Urinary bladder (tissue), 3 donors: ENCODE measurements at regions not wholly inside any gene's neighbourhood (a gene's known extent, or its start where the extent isn't known, plus 50 kb on each side); places are given as distances from the start of the nearest gene placed in this dataset.

ENCODE experiments used
- DNase-seq: peaks from one replicate; pipeline ENCODE4 v3.0.0-alpha.2; 2015; ENCODE audit errors: extremely low spot score
- H3K27ac ChIP-seq: one replicate; pipeline ENCODE4 v1.5.1; 2013; ENCODE audit warnings: low read depth, mild to moderate bottlenecking, moderate library complexity
- H3K36me3 ChIP-seq: one replicate; pipeline ENCODE4 v1.6.1; 2013; ENCODE audit warnings: mild to moderate bottlenecking, moderate library complexity; ENCODE audit not compliant: insufficient read depth
- H3K4me1 ChIP-seq: one replicate; pipeline ENCODE4 v1.6.1; 2013; ENCODE audit warnings: mild to moderate bottlenecking, moderate library complexity; ENCODE audit not compliant: insufficient read depth
- H3K4me3 ChIP-seq: one replicate; pipeline ENCODE4 v1.5.1; 2013; ENCODE audit warnings: low read depth, low read length
- WGBS: extraction: QIAGEN DNeasy Blood & Tissue Kit; methylation state at CpG from one replicate; pipeline ENCODE4 v1.1.7; 2013; 5-methylcytosine and 5-hydroxymethylcytosine counted together
- donor health status: healthy with polysubstance abuse.
- donor health status: healthy.

- no peak for DNase-seq
- WGBS = 92% methylated on average over 5 of the region's 5 CpGs
Measured at GRCh38 chr2:47315475-47315874, 53.6 kb upstream of the EPCAM start.

GRCh38 chr2:47313728-47314127, 55.4 kb upstream of the EPCAM start:
- H3K36me3 ChIP-seq = peaks cover 1% of the 10 kb centered on the region
- H3K4me3 ChIP-seq = no peak overlapping the region
- no peak for DNase-seq
- WGBS = 82% methylated on average over 2 of the region's 2 CpGs
- H3K4me1 ChIP-seq = peaks cover 3% of the 10 kb centered on the region
- no peak overlapping the region for H3K27ac ChIP-seq

More at GRCh38 chr2:47315475-47315874, 53.6 kb upstream of the EPCAM start:
- H3K4me3 ChIP-seq = no peak overlapping the region
- H3K27ac ChIP-seq = no peak overlapping the region
- no peaks in the 10 kb centered on the region for H3K4me1 ChIP-seq
- peaks cover 1% of the 10 kb centered on the region for H3K36me3 ChIP-seq

DNA sequence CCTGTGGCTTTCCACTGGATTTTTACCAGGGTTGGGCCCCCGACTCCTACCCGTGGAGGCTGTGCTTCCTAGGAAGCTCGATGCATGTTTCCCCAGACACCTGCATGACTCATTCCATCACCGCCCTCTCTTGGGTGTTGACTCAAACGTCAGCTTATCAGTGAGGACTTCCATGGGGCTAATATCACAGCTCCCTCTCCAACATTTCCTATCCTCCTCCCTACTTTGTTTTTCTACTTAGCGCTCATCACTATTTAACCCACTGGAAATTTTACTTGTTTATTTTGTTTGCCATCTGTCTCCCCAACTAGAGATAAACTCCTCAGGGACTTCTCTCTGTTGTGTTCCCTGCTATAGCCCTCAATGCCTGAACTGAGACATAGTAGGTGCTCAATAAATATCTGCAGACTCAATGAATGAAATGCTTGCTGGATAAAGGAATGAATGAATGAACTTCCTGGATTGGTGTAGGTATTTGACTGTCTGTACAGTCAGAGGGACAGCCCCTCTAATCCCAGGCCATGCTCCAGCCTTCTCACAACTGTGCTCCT, 55.9 kb upstream of the EPCAM start:
- no peak overlapping the region for H3K4me3 ChIP-seq
- DNase-seq = no peak
- no peak overlapping the region for H3K27ac ChIP-seq
- peaks cover 1% of the 10 kb centered on the region for H3K36me3 ChIP-seq
- peaks cover 3% of the 10 kb centered on the region for H3K4me1 ChIP-seq
- 66% methylated on average over 6 of the region's 6 CpGs for WGBS

GRCh38 chr2:47312491-47312850, 56.6 kb upstream of the EPCAM start:
- no peak overlapping the region for H3K27ac ChIP-seq
- WGBS = 97% methylated on average over 1 of the region's 1 CpG
- H3K36me3 ChIP-seq = peaks cover 1% of the 10 kb centered on the region
- peaks cover 3% of the 10 kb centered on the region for H3K4me1 ChIP-seq
- DNase-seq = no peak
- H3K4me3 ChIP-seq = no peak overlapping the region

DNA sequence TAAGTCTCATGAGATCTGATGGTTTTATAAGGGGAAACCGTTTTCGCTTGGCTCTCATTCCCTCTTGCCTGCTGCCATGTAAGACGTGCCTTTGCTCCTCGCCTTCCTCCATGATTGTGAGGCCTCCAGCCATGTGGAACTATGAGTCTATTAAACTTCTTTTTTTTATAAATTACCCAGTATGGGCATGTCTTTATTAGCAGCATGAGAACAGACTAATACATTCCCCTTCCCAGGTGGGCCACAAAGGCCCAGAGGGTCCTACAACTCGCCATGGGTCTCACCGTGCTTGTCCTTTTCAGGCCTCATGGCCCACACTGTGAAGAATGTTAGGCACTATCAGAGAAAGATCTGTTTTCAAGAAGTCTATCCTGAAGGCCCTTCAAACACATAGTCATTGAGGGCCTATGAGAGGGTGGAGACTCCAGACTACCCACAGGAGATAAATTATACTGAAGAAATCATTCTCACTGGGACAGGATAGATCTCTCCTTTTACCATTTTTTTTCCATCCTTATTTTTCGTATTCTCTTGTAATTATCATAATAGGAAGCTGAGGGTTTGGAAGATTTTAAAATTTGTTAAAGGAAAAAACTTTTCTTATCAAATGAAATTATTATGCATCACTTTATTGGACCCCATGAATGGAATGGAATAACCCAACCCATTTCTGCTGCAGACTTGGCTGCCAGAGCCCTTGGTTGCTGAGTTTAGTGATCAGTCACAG, 57.2 kb upstream of the EPCAM start:
- no peak for DNase-seq
- peaks cover 3% of the 10 kb centered on the region for H3K4me1 ChIP-seq
- WGBS = 93% methylated on average over 7 of the region's 7 CpGs
- H3K36me3 ChIP-seq = peaks cover 1% of the 10 kb centered on the region
- no peak overlapping the region for H3K4me3 ChIP-seq
- no peak overlapping the region for H3K27ac ChIP-seq

DNA sequence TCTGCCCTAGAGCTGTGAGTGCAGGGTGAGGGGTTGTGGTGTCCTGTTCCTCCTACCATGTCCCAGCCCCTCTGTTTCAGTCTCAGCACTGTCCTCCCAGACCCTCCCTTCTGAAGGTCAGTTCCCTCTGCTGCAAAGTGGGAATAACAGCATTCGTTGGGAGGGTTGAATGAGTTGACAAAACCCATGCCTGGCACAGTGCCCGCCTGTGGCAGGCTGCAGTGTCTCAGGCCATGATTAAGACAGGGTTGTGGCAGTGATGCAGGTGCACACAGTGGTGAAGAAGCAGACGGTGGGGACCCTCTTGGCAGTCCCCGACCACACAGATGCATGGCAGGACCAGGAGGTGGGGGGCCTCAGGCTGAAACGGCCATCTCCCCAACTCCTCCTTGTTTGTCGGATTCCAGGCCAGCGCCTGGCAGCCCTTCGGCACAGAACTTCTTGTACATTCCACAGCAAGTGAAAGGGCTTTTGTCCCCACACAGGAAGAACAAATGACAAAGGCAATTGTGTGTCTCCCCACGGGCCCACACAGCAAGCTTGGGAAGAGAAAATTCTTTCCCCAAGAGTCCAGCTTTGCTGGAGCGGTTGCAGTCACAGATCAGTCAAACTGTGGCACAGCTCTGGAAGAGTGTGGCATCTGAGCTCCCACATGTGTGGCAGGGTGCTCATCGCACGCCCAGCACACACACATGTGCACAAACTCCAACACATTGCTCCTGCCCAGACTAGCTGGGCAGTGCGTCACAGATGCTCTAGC, 58.1 kb upstream of the EPCAM start:
- Histone ChIP-seq H3K4me3 (no peak overlapping the region), H3K4me1 (peaks cover 3% of the 10 kb centered on the region), H3K27ac (no peak overlapping the region), H3K36me3 (peaks cover 1% of the 10 kb centered on the region)
- 63% methylated on average over 13 of the region's 13 CpGs for WGBS
- no peak for DNase-seq

GRCh38 chr2:47309952-47310800, 58.9 kb upstream of the EPCAM start:
- Histone ChIP-seq H3K4me3 (no peak overlapping the region), H3K4me1 (peaks cover 3% of the 10 kb centered on the region), H3K36me3 (no peaks in the 10 kb centered on the region), H3K27ac (no peak overlapping the region)
- no peak for DNase-seq
- 67% methylated on average over 9 of the region's 9 CpGs for WGBS

DNA sequence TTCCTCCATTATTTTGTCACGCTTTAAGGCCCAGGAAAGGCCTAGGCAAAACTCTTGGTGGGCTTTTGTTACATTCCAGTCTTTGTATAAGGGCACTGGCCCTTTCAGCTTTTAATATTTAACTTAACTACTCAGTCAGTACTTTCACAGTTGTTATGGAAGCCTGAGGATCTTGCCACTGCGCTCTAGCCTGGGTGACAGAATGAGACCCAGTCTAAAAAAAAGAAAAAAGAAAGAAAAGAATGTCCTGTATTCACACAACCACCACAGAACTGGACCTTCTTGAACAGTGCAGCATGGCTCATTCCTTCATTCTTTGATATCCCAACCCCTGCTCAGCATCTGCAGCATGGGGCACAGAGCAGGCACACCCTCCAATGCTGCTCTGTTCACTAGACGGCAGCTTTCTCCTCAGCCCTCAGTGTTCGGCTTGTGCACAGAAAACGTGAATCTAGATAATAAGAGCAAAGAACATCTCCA, 59.6 kb upstream of the EPCAM start:
- DNase-seq = no peak
- Histone ChIP-seq H3K27ac (no peak overlapping the region), H3K4me1 (peaks cover 3% of the 10 kb centered on the region), H3K36me3 (no peaks in the 10 kb centered on the region), H3K4me3 (no peak overlapping the region)
- WGBS = 83% methylated on average over 5 of the region's 5 CpGs

DNA sequence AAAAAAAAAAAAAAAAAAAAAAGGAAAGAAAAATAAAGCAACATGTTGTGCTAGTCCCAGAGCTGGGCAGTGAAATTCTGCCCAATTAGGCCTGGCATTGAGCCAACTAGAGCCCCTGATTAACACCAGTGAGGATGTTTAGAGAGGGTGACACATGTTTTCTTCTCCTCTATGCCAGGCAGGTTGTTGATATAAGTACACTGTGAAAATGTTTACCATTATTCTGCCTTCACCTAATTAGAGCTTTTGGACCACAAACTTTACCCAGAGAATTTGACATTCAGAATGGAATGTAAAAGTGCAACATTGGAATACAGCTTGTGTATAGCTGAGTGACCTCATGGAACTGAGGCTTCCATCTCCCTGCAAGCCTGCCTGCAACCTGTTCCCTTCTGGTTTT, 62.0 kb upstream of the EPCAM start:
- H3K4me1 ChIP-seq = peaks cover 3% of the 10 kb centered on the region
- no peak overlapping the region for H3K4me3 ChIP-seq
- H3K27ac ChIP-seq = no peak overlapping the region
- H3K36me3 ChIP-seq = no peaks in the 10 kb centered on the region
- no peak for DNase-seq

DNA sequence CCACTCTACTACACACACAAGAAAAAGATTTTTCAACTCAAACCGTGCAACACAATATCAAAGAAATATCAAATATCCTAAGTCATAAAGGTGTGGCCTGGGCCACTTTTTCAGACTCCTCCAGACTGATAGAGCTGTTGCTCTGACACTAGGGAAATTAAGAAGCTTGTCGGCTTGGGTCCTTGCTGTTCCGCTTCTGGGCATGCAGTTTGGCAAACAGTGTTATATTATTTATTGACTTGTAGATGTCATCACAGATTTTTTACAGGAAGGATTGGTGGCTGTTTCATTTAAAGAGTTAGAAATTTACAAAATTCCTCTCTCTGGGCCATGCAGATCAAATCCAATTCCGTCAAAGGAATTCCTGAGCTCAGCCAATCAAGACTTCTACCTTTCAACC, 64.5 kb upstream of the EPCAM start:
- Histone ChIP-seq H3K27ac (no peak overlapping the region), H3K36me3 (no peaks in the 10 kb centered on the region), H3K4me3 (no peak overlapping the region), H3K4me1 (peaks cover 1% of the 10 kb centered on the region)
- DNase-seq = no peak
- WGBS = 76% methylated on average over 4 of the region's 4 CpGs

- no peak for DNase-seq
- WGBS = 34% methylated on average over 3 of the region's 3 CpGs
- Histone ChIP-seq H3K4me1 (no peaks in the 10 kb centered on the region), H3K36me3 (no peaks in the 10 kb centered on the region), H3K27ac (no peak overlapping the region), H3K4me3 (no peak overlapping the region)
Measured at GRCh38 chr2:47303341-47304148, 65.6 kb upstream of the EPCAM start.

DNA sequence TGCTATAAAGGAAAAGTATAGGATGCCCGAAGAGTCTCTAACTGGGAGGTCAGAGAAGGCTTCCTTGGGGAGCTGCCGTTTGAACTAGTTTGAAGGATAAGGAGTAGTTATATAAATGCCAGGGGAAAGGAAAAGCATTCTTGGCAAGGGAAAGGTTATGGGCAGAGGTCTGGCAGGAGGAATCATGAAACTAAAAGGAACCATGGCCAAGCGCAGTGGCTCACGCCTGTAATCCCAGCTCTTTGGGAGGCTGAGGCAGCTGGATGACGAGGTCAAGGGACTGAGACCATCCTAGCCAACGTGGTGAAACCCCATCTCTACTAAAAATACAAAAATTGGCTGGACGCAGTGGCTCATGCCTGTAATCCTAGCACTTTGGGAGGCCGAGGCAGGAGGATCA, 66.8 kb upstream of the EPCAM start:
- Histone ChIP-seq H3K4me1 (no peaks in the 10 kb centered on the region), H3K4me3 (no peak overlapping the region), H3K36me3 (no peaks in the 10 kb centered on the region), H3K27ac (no peak overlapping the region)
- no peak for DNase-seq
- WGBS = 83% methylated on average over 8 of the region's 8 CpGs

DNA sequence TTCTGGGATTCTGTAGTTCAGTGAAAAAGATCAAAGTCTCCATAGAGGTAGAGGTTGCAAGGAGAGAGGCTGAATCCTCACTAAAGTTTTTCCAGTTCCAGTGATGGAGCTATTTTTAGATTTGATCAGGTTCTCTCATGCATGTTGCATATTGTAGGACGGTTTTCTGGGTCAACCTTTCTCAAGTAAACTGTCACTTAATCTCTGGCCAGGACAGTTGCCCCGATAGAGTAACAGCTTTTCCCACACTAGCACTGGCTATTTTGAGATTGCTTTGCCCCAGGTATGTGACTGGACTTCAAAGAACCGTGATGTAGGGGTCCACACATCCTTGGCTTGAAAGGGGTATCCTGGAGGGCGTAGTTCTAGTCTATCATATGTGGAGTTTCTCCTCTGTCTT, 67.4 kb upstream of the EPCAM start:
- no peak for DNase-seq
- no peak overlapping the region for H3K27ac ChIP-seq
- H3K4me3 ChIP-seq = no peak overlapping the region
- 89% methylated on average over 4 of the region's 4 CpGs for WGBS
- H3K36me3 ChIP-seq = no peaks in the 10 kb centered on the region
- H3K4me1 ChIP-seq = no peaks in the 10 kb centered on the region
